SK-N-SH (cell line): ENCODE measurements at regions not wholly inside any gene's neighbourhood (a gene's known extent, or its start where the extent isn't known, plus 50 kb on each side); places are given as distances from the start of the nearest gene placed in this dataset.

Experiments
- CTCF ChIA-PET: fragments of 300-600, 350-600 bp; formaldehyde crosslinking; extraction: SDS; loops from one replicate; lab custom pipeline; 2021; lab: Yijun Ruan, JAX
- POLR2A ChIA-PET: fragments of 350-600 bp; sonication (Branson Sonifier 250); formaldehyde crosslinking; extraction: SDS; loops from one replicate; lab custom pipeline; 2020; ENCODE audit warnings: antibody characterized with exemption, inconsistent platforms; lab: Yijun Ruan, JAX
- DNase-seq: peaks from one replicate; pipeline ENCODE4 v3.0.0; 2012
- H2AFZ ChIP-seq: fragments of 200-600 bp; sonication (generic); 2 replicates; pipeline ENCODE4 v1.8.1; 2016; ENCODE audit warnings: antibody characterized with exemption, mild to moderate bottlenecking, low read depth
- H3F3A ChIP-seq: fragments of 200-600 bp; sonication (generic); replicated peaks from 2 replicates; pipeline ENCODE3; 2016; ENCODE audit warnings: antibody characterized with exemption, mild to moderate bottlenecking; ENCODE audit not compliant: insufficient read depth
- H3K27ac ChIP-seq, 2 experiments: fragments of 200-500 bp in 1 of 2; fragments of 200-600 bp in 1 of 2; sonication (Bioruptor generic) in 1 of 2; sonication (generic), shearing (Covaris generic) in 1 of 2; 2 replicates each; pipeline versions ENCODE4 v1.5.1 to v1.6.1; 2014 to 2016; ENCODE audit warnings: low read depth in 2 of 2, inconsistent platforms in 1 of 2, low read length in 1 of 2, mild to moderate bottlenecking in 1 of 2, mixed read lengths in 1 of 2
- H3K27me3 ChIP-seq: fragments of 200-600 bp; sonication (generic), shearing (Covaris generic); 2 replicates; pipeline ENCODE4 v1.6.1; 2016; ENCODE audit warnings: mixed run types; ENCODE audit not compliant: insufficient read depth
- H3K36me3 ChIP-seq, 2 experiments: fragments of 200-500 bp in 1 of 2; fragments of 200-600 bp in 1 of 2; sonication (Bioruptor generic) in 1 of 2; sonication (generic) in 1 of 2; replicated peaks in 1 of 2; 2 replicates each; pipeline versions ENCODE3 to v1.5.1; 2014 to 2016; ENCODE audit warnings: low read length in 1 of 2, mild to moderate bottlenecking in 1 of 2; ENCODE audit not compliant: insufficient read depth in 2 of 2, control insufficient read depth in 1 of 2
- H3K4me1 ChIP-seq, 2 experiments: fragments of 200-500 bp in 1 of 2; fragments of 200-600 bp in 1 of 2; sonication (Bioruptor generic) in 1 of 2; sonication (generic), shearing (Covaris generic) in 1 of 2; 2 replicates each; pipeline versions ENCODE4 v1.5.1 to v1.6.1; 2014 to 2016; ENCODE audit warnings: low read depth in 1 of 2, low read length in 1 of 2, mixed run types in 1 of 2; ENCODE audit not compliant: insufficient read depth in 2 of 2, control insufficient read depth in 1 of 2
- H3K4me2 ChIP-seq: fragments of 200-600 bp; sonication (generic), shearing (Covaris generic); 2 replicates; pipeline ENCODE4 v1.6.1; 2017; ENCODE audit warnings: mixed run types
- H3K4me3 ChIP-seq, 2 experiments: fragments of 200-500 bp in 1 of 2; fragments of 200-600 bp in 1 of 2; sonication (Bioruptor generic) in 1 of 2; sonication (generic), shearing (Covaris generic) in 1 of 2; 2 replicates each; pipeline versions ENCODE4 v1.5.1 to v1.8.1; 2014 to 2016; ENCODE audit warnings: low read depth in 2 of 2, inconsistent platforms in 1 of 2, low read length in 1 of 2, mild to moderate bottlenecking in 1 of 2, mixed read lengths in 1 of 2, moderate library complexity in 1 of 2
- H3K79me2 ChIP-seq: fragments of 200-600 bp; sonication (generic); 2 replicates; pipeline ENCODE4 v1.8.1; 2017; ENCODE audit warnings: mild to moderate bottlenecking; ENCODE audit not compliant: insufficient read depth
- H3K9ac ChIP-seq: fragments of 200-600 bp; sonication (generic); 2 replicates; pipeline ENCODE4 v1.6.1; 2017; ENCODE audit warnings: mixed run types
- H3K9me2 ChIP-seq: fragments of 200-600 bp; sonication (generic); 2 replicates; pipeline ENCODE4 v1.6.1; 2017; ENCODE audit warnings: mixed run types
- H3K9me3 ChIP-seq: fragments of 200-600 bp; sonication (generic); 2 replicates; pipeline ENCODE4 v1.6.1; 2017; ENCODE audit warnings: mixed run types, mild to moderate bottlenecking, moderate library complexity
- H4K20me1 ChIP-seq: fragments of 200-600 bp; sonication (generic); 2 replicates; pipeline ENCODE4 v1.6.1; 2017; ENCODE audit warnings: mild to moderate bottlenecking, mixed run types; ENCODE audit not compliant: insufficient read depth
- FOSL2 ChIP-seq: IDR thresholded peaks from 2 replicates; pipeline ENCODE4 v1.4.0; 2012; ENCODE audit warnings: low read depth, mild to moderate bottlenecking, moderate library complexity, borderline replicate concordance
- FOXM1 ChIP-seq: IDR thresholded peaks from 2 replicates; pipeline ENCODE4 v1.4.0; 2012; ENCODE audit warnings: low read depth, mild to moderate bottlenecking
- MAX ChIP-seq: IDR thresholded peaks from 2 replicates; pipeline ENCODE4 v1.4.0; 2012; ENCODE audit warnings: low read depth
- NRF1 ChIP-seq: IDR thresholded peaks from 2 replicates; pipeline ENCODE4 v1.6.1; 2012; ENCODE audit warnings: low read depth, mild to moderate bottlenecking, low read length
- POLR2AphosphoS5 ChIP-seq: IDR thresholded peaks from 2 replicates; pipeline ENCODE4 v1.6.1; 2012; ENCODE audit warnings: low read depth, low read length
- RCOR1 ChIP-seq: fragments of 150-350 bp; IDR thresholded peaks from 2 replicates; pipeline ENCODE4 v1.6.1; 2017; ENCODE audit warnings: antibody characterized with exemption, low read length
- REST ChIP-seq: IDR thresholded peaks from 2 replicates; pipeline ENCODE4 v1.6.1; 2012; ENCODE audit warnings: mild to moderate bottlenecking, low read depth, low read length, moderate library complexity
- SIN3A ChIP-seq: IDR thresholded peaks from 2 replicates; pipeline ENCODE4 v1.6.1; 2012; ENCODE audit warnings: low read depth, mild to moderate bottlenecking, low read length, moderate library complexity, borderline replicate concordance
- TCF12 ChIP-seq: IDR thresholded peaks from 2 replicates; pipeline ENCODE4 v1.4.0; 2012
- ZBTB33 ChIP-seq: IDR thresholded peaks from 2 replicates; pipeline ENCODE4 v1.4.0; 2012; ENCODE audit warnings: low read depth, borderline replicate concordance
- WGBS: methylation state at CpG from one replicate; pipeline ENCODE4 v1.1.6; 2017; ENCODE audit warnings: low lambda C conversion rate; 5-methylcytosine and 5-hydroxymethylcytosine counted together
- TF ChIP-seq, protein P1 (sequence below): fragments of 150-350 bp; IDR thresholded peaks from 2 replicates; pipeline ENCODE4 v1.6.1; 2017; ENCODE audit warnings: antibody characterized with exemption, low read length, low read depth, borderline replicate concordance

- Histone ChIP-seq H3K27ac (no peak overlapping the region), H2AFZ (no peak overlapping the region), H3K36me3 (no peaks in the 10 kb centered on the region), H3K4me3 (no peak overlapping the region), H3K79me2 (no peaks in the 10 kb centered on the region), H3K9ac (no peak overlapping the region), H3F3A (no peaks in the 10 kb centered on the region), H4K20me1 (no peaks in the 10 kb centered on the region), H3K9me2 (no peaks in the 10 kb centered on the region), H3K4me1 (no peaks in the 10 kb centered on the region), H3K27me3 (no peaks in the 10 kb centered on the region), H3K4me2 (no peak overlapping the region), H3K9me3 (no peaks in the 10 kb centered on the region)
- no peak for TF ChIP-seq MAX
- TF ChIP-seq SIN3A: no peak
- TF ChIP-seq RCOR1: no peak
- no peak for TF ChIP-seq REST
- TF ChIP-seq, protein P1, sequence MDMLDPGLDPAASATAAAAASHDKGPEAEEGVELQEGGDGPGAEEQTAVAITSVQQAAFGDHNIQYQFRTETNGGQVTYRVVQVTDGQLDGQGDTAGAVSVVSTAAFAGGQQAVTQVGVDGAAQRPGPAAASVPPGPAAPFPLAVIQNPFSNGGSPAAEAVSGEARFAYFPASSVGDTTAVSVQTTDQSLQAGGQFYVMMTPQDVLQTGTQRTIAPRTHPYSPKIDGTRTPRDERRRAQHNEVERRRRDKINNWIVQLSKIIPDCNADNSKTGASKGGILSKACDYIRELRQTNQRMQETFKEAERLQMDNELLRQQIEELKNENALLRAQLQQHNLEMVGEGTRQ: no peak
- no peak for TF ChIP-seq FOXM1
- TF ChIP-seq FOSL2: no peak
- TF ChIP-seq ZBTB33: no peak
- TF ChIP-seq TCF12: no peak
- no peak for TF ChIP-seq POLR2AphosphoS5
- no peak for TF ChIP-seq NRF1
- DNase-seq: no peak
- CTCF ChIA-PET: interaction anchor here (0.9 to 1.4 kb wide), 2 partner anchors 11 to 17 kb away, joined by 3 to 4 read pairs; no protein-coding TSS in a partner anchor
- POLR2A ChIA-PET: no interaction called here
- 4% methylated on average over 1 of the region's 1 CpG for WGBS
Observed at GRCh38 chr10:26361971-26362370, 76.2 kb upstream of the APBB1IP start.
